ENCODE measurements at regions not wholly inside any gene's neighbourhood (a gene's known extent, or its start where the extent isn't known, plus 50 kb on each side); places are given as distances from the start of the nearest gene placed in this dataset.
"Not testable (repeated sequence)": the region's sequence is repeated elsewhere in the genome, so short reads cannot be mapped to it uniquely, and the experiment has no call there.

- not testable (repeated sequence) for DNase-seq (ENCODE audit: low spot score)
These were observed 150.2 kb upstream of the PRSS12 start for GRCh38 chr4:118502967-118503366.

GRCh38 chr4:118504927-118505326 is 152.1 kb upstream of the PRSS12 start:
- peak; percentile 5 for DNase-seq (ENCODE audit: low spot score)

GRCh38 chr4:118505491-118505890 is 152.7 kb upstream of the PRSS12 start:
- not testable (repeated sequence) for DNase-seq (ENCODE audit: low spot score)

GRCh38 chr4:118512870-118513269 is 160.1 kb upstream of the PRSS12 start:
- DNase-seq (ENCODE audit: low spot score): not testable (repeated sequence)

- not testable (repeated sequence) for DNase-seq (ENCODE audit: low spot score)
These were observed 161.5 kb upstream of the PRSS12 start for GRCh38 chr4:118514332-118514731.

GRCh38 chr4:118516107-118516506 is 163.3 kb upstream of the PRSS12 start:
- not testable (repeated sequence) for DNase-seq (ENCODE audit: low spot score)

GRCh38 chr4:118530107-118530506 is 155.1 kb upstream of the METTL14 start:
- not testable (repeated sequence) for DNase-seq (ENCODE audit: low spot score)

GRCh38 chr4:118531947-118532346 is 153.2 kb upstream of the METTL14 start:
- DNase-seq (ENCODE audit: low spot score): not testable (repeated sequence)

- DNase-seq (ENCODE audit: low spot score): not testable (repeated sequence)
These were observed 149.4 kb upstream of the METTL14 start for GRCh38 chr4:118535788-118536187.

- peak; percentile 15 for DNase-seq (ENCODE audit: low spot score)
These were observed 145.6 kb upstream of the METTL14 start for GRCh38 chr4:118539412-118540077.

GRCh38 chr4:118556576-118556975 is 128.6 kb upstream of the METTL14 start:
- not testable (repeated sequence) for DNase-seq (ENCODE audit: low spot score)

GRCh38 chr4:118557298-118557851 is 127.8 kb upstream of the METTL14 start:
- peak; percentile 29 for DNase-seq (ENCODE audit: low spot score)

GRCh38 chr4:118558188-118558587 is 127.0 kb upstream of the METTL14 start:
- not testable (repeated sequence) for DNase-seq (ENCODE audit: low spot score)

- not testable (repeated sequence) for DNase-seq (ENCODE audit: low spot score)
These were observed 123.6 kb upstream of the METTL14 start for GRCh38 chr4:118561559-118561958.

GRCh38 chr4:118566003-118566513 is 119.1 kb upstream of the METTL14 start:
- DNase-seq (ENCODE audit: low spot score): peak; percentile 58

- DNase-seq (ENCODE audit: low spot score): not testable (repeated sequence)
These were observed 112.2 kb upstream of the METTL14 start for GRCh38 chr4:118572991-118573390.

- not testable (repeated sequence) for DNase-seq (ENCODE audit: low spot score)
These were observed 110.8 kb upstream of the METTL14 start for GRCh38 chr4:118574251-118574913.

GRCh38 chr4:118575057-118575456 is 110.1 kb upstream of the METTL14 start:
- DNase-seq (ENCODE audit: low spot score): not testable (repeated sequence)

GRCh38 chr4:118575726-118576125 is 109.5 kb upstream of the METTL14 start:
- not testable (repeated sequence) for DNase-seq (ENCODE audit: low spot score)

GRCh38 chr4:118576709-118577219 is 108.4 kb upstream of the METTL14 start:
- DNase-seq (ENCODE audit: low spot score): not testable (repeated sequence)

GRCh38 chr4:118585015-118585414 is 100.2 kb upstream of the METTL14 start:
- DNase-seq (ENCODE audit: low spot score): no peak

- peak; percentile 15 for DNase-seq (ENCODE audit: low spot score)
These were observed 98.8 kb upstream of the METTL14 start for GRCh38 chr4:118586357-118586790.

Measured in GM03348 (cell line).